HEK293 (cell line): ENCODE measurements at regions not wholly inside any gene's neighbourhood (a gene's known extent, or its start where the extent isn't known, plus 50 kb on each side); places are given as distances from the start of the nearest gene placed in this dataset.

Experiments
- ZNF146 ChIP-seq: fragments of 450-650 bp; formaldehyde crosslinking; IDR thresholded peaks from 2 replicates; pipeline ENCODE4 v1.5.1; 2016; ENCODE audit warnings: missing biosample characterization, missing genetic modification characterization
- ZNF701 ChIP-seq: fragments of 450-650 bp; formaldehyde crosslinking; IDR thresholded peaks from 2 replicates; pipeline ENCODE4 v1.5.1; 2016; ENCODE audit warnings: missing biosample characterization, missing genetic modification characterization
- ZNF747 ChIP-seq: fragments of 450-650 bp; formaldehyde crosslinking; IDR thresholded peaks from 2 replicates; pipeline ENCODE4 v1.5.1; 2016; ENCODE audit warnings: missing biosample characterization, missing genetic modification characterization
- TF ChIP-seq, protein P1 (sequence below): fragments of 450-650 bp; formaldehyde crosslinking; IDR thresholded peaks from 2 replicates; pipeline ENCODE4 v1.5.1; 2016; ENCODE audit warnings: missing biosample characterization, missing genetic modification characterization

- TF ChIP-seq ZNF146 (no peak), ZNF701 (tag by site-specific recombination) (no peak), ZNF747 (tag by site-specific recombination) (no peak)
- TF ChIP-seq, protein P1, sequence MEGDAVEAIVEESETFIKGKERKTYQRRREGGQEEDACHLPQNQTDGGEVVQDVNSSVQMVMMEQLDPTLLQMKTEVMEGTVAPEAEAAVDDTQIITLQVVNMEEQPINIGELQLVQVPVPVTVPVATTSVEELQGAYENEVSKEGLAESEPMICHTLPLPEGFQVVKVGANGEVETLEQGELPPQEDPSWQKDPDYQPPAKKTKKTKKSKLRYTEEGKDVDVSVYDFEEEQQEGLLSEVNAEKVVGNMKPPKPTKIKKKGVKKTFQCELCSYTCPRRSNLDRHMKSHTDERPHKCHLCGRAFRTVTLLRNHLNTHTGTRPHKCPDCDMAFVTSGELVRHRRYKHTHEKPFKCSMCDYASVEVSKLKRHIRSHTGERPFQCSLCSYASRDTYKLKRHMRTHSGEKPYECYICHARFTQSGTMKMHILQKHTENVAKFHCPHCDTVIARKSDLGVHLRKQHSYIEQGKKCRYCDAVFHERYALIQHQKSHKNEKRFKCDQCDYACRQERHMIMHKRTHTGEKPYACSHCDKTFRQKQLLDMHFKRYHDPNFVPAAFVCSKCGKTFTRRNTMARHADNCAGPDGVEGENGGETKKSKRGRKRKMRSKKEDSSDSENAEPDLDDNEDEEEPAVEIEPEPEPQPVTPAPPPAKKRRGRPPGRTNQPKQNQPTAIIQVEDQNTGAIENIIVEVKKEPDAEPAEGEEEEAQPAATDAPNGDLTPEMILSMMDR (tag by site-specific recombination), result no peak
Measured at GRCh38 chr1:30153743-30154449, 569.5 kb downstream of the MATN1 start.
